ENCODE measurements at regions not wholly inside any gene's neighbourhood (a gene's known extent, or its start where the extent isn't known, plus 50 kb on each side); places are given as distances from the start of the nearest gene placed in this dataset.

DNA sequence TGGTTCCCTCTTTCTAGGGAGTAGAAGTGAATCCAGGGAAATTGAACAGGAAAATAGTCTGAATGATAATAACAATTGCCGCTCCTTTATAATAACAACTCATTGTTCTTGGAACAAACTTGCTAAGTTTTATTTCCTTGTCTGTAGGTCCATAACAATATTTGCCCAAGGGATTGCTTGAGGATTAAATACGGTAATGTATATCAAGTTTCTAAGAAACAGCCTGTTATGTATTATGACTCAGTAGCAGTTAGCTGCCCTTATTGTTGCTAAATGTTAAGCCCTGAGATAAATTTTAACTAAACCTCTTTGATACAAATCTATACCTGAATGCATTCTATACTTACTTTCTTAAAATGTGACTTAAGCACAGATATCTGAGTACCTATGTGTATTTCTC is 215.9 kb upstream of the AADAT start:
- Histone ChIP-seq H3K27me3 (replicated peaks in 1 of 4; ENCODE audit: control insufficient read depth in 3 of 4, extremely low read depth in 1 of 4, insufficient read depth in 3 of 4, low read length in 3 of 4) (no peaks in the 10 kb centered on the region), H2AFZ (ENCODE audit: low read length) (no peak overlapping the region), H2BK5ac (ENCODE audit: low read depth, low read length) (no peak overlapping the region), H3K4ac (replicated peaks; ENCODE audit: insufficient read length, low read depth, low read length) (no peak overlapping the region), H3K27ac (ENCODE audit: low read depth, low read length) (no peak overlapping the region), H3K23me2 (ENCODE audit: low read depth, low read length) (no peaks in the 10 kb centered on the region), H3K36me3 (ENCODE audit: control insufficient read depth in 2 of 4, insufficient read depth in 4 of 4, low read length in 3 of 4) (no peaks in the 10 kb centered on the region), H3K4me1 (replicated peaks in 1 of 4; ENCODE audit: control insufficient read depth in 3 of 4, insufficient read depth in 4 of 4, low read length in 3 of 4) (no peaks in the 10 kb centered on the region), H3K79me2 (ENCODE audit: control insufficient read depth in 1 of 2, insufficient read depth in 2 of 2, low read length in 2 of 2) (no peaks in the 10 kb centered on the region), H2BK120ac (replicated peaks; ENCODE audit: low read depth, low read length) (no peak overlapping the region), H3K4me3 (ENCODE audit: extremely low read depth in 1 of 4, insufficient read depth in 2 of 4, low read depth in 3 of 4, low read length in 4 of 4) (no peak overlapping the region), H4K5ac (ENCODE audit: insufficient read length, low read depth, low read length) (no peak overlapping the region), H2AK5ac (ENCODE audit: low read depth, low read length) (no peak overlapping the region), H3K14ac (ENCODE audit: insufficient read length) (no peak overlapping the region), H4K20me1 (replicated peaks in 1 of 2; ENCODE audit: control insufficient read depth in 1 of 2, insufficient read depth in 2 of 2, low read length in 2 of 2) (no peaks in the 10 kb centered on the region), H2BK20ac (ENCODE audit: low read length) (no peak overlapping the region), H3K79me1 (ENCODE audit: low read depth, low read length) (no peaks in the 10 kb centered on the region), H3K23ac (ENCODE audit: insufficient read length) (no peak overlapping the region), H2BK15ac (ENCODE audit: low read length) (no peak overlapping the region), H4K8ac (ENCODE audit: extremely low read depth, insufficient read depth, low read length) (no peak overlapping the region), H4K91ac (replicated peaks; ENCODE audit: insufficient read length, low read length) (no peak overlapping the region), H3K18ac (ENCODE audit: extremely low read depth, low read length) (no peak overlapping the region), H3K9me3 (ENCODE audit: insufficient read depth in 2 of 2, low read depth in 1 of 2, low read length in 1 of 2) (no peaks in the 10 kb centered on the region), H2BK12ac (ENCODE audit: low read depth, low read length) (no peak overlapping the region), H3K4me2 (ENCODE audit: insufficient read depth in 1 of 2, low read depth in 2 of 2, low read length in 2 of 2) (no peak overlapping the region), H3K9ac (replicated peaks in 1 of 4; ENCODE audit: extremely low read depth in 1 of 4, low read depth in 3 of 4, low read length in 3 of 4) (no peak overlapping the region), H3K56ac (replicated peaks; ENCODE audit: insufficient read length, low read depth, low read length) (no peak overlapping the region)
- 93% methylated on average over 2 of the region's 2 CpGs; no CpG with 5 or more reads in 1 of the 2 experiments for WGBS, 2 experiments (ENCODE audit: extremely low coverage in 1 of 2, insufficient coverage in 1 of 2, insufficient read length in 1 of 2, insufficient replicate concordance in 2 of 2, low coverage in 1 of 2, low lambda C conversion rate in 2 of 2, missing lambda C conversion rate in 1 of 2)
- DNase-seq (ENCODE audit: low read depth in 1 of 2, low spot score in 2 of 2) (no peak), FAIRE-seq (no peak)
- CTCF ChIA-PET (ENCODE audit: partially characterized antibody), result interaction anchor here (1.0 to 2.0 kb wide), 3 partner anchors 18 to 68 kb away, joined by 3 to 5 read pairs (median 4); no protein-coding TSS in a partner anchor
- POLR2A ChIA-PET (ENCODE audit: partially characterized antibody), result no interaction called here
- no peak for TF ChIP-seq POU5F1 (IDR thresholded peaks at IDR 0.05; ENCODE audit: low read depth, low read length)
